Fibroblast of lung (primary cell): ENCODE measurements at regions not wholly inside any gene's neighbourhood (a gene's known extent, or its start where the extent isn't known, plus 50 kb on each side); places are given as distances from the start of the nearest gene placed in this dataset.

Experiments
- CTCF ChIP-seq, 2 donors: IDR thresholded peaks in 1 of 2; conservative IDR thresholded peaks in 1 of 2; 1 replicate in 1 of 2; 2 replicates in 1 of 2; pipeline ENCODE4 v1.5.1; 2011 to 2012; ENCODE audit warnings: low read length in 2 of 2, control low read depth in 1 of 2, inconsistent platforms in 1 of 2, low read depth in 1 of 2, mild to moderate bottlenecking in 1 of 2
- EZH2 ChIP-seq: IDR thresholded peaks from 2 replicates; pipeline ENCODE4 v1.5.1; 2012; ENCODE audit warnings: low read length, control low read depth, mild to moderate bottlenecking; ENCODE audit errors: missing control alignments

DNA sequence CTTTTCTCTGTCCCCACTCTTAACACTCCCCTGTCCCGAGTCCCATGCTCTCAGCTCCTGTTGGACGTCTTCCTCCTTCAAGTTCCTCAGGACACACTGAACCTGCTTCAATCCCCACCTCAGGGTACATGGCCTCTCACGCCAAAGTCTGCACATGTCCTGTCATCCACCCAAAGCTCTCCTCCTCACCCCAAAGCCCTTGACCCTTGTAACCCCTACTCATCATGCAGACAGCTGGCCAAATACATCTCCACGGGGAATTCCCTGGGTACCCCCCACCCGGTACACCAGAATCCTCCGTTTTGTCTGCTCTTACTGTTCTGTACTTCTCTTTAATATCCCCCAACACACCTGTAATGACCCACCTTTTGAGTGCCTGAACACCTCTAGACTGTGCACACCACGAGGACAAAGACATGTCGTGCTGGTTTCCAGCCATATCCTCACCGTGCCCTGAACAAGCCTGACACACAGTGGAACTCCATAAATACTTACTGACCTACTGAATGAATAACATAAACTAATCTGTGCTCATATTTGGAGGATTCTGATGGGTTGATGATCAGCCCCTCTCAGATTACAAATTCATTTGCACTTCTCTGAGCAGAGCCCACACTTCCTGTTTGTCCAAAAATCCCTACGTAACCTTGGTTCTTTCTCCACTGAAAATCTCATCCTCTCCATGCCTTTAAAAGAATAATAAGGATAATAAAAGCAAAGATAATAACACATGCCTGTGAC, 66.8 kb upstream of the EYA2 start:
- TF ChIP-seq CTCF (conservative IDR thresholded peaks at IDR 0.05 in 1 of 2, IDR thresholded peaks at IDR 0.05 in 1 of 2; ENCODE audit: low read depth in 1 of 2, low read length in 2 of 2), result no peak
- TF ChIP-seq EZH2, result no peak
